ENCODE measurements at regions not wholly inside any gene's neighbourhood (a gene's known extent, or its start where the extent isn't known, plus 50 kb on each side); places are given as distances from the start of the nearest gene placed in this dataset.

GRCh38 chr15:70593795-70594194 lies 169.6 kb downstream of the UACA start:
- TF ChIP-seq SIN3A (IDR thresholded peaks at IDR 0.05; ENCODE audit: borderline replicate concordance, insufficient read depth, low read length) (no peak), TAF1 (IDR thresholded peaks at IDR 0.05; ENCODE audit: borderline replicate concordance, insufficient read depth, low read length) (no peak), FOXP2 (optimal IDR thresholded peaks at IDR 0.05; ENCODE audit: borderline replicate concordance, extremely low read depth, extremely low read length, insufficient read depth) (no peak), POLR2AphosphoS5 (IDR thresholded peaks at IDR 0.05; ENCODE audit: low read depth, low read length) (no peak)
- TF ChIP-seq, protein P1, sequence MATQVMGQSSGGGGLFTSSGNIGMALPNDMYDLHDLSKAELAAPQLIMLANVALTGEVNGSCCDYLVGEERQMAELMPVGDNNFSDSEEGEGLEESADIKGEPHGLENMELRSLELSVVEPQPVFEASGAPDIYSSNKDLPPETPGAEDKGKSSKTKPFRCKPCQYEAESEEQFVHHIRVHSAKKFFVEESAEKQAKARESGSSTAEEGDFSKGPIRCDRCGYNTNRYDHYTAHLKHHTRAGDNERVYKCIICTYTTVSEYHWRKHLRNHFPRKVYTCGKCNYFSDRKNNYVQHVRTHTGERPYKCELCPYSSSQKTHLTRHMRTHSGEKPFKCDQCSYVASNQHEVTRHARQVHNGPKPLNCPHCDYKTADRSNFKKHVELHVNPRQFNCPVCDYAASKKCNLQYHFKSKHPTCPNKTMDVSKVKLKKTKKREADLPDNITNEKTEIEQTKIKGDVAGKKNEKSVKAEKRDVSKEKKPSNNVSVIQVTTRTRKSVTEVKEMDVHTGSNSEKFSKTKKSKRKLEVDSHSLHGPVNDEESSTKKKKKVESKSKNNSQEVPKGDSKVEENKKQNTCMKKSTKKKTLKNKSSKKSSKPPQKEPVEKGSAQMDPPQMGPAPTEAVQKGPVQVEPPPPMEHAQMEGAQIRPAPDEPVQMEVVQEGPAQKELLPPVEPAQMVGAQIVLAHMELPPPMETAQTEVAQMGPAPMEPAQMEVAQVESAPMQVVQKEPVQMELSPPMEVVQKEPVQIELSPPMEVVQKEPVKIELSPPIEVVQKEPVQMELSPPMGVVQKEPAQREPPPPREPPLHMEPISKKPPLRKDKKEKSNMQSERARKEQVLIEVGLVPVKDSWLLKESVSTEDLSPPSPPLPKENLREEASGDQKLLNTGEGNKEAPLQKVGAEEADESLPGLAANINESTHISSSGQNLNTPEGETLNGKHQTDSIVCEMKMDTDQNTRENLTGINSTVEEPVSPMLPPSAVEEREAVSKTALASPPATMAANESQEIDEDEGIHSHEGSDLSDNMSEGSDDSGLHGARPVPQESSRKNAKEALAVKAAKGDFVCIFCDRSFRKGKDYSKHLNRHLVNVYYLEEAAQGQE (IDR thresholded peaks at IDR 0.05; ENCODE audit: insufficient read depth in 1 of 2, low read depth in 2 of 2, low read length in 2 of 2): no peak

- TF ChIP-seq, protein P1 (IDR thresholded peaks at IDR 0.05; ENCODE audit: insufficient read depth in 1 of 2, low read depth in 2 of 2, low read length in 2 of 2): no peak
- TF ChIP-seq TAF1 (IDR thresholded peaks at IDR 0.05; ENCODE audit: borderline replicate concordance, insufficient read depth, low read length) (no peak), POLR2AphosphoS5 (IDR thresholded peaks at IDR 0.05; ENCODE audit: low read depth, low read length) (no peak), SIN3A (IDR thresholded peaks at IDR 0.05; ENCODE audit: borderline replicate concordance, insufficient read depth, low read length) (no peak), FOXP2 (optimal IDR thresholded peaks at IDR 0.05; ENCODE audit: borderline replicate concordance, extremely low read depth, extremely low read length, insufficient read depth) (no peak)
Observed at GRCh38 chr15:70589728-70590127, 173.6 kb downstream of the UACA start.

DNA sequence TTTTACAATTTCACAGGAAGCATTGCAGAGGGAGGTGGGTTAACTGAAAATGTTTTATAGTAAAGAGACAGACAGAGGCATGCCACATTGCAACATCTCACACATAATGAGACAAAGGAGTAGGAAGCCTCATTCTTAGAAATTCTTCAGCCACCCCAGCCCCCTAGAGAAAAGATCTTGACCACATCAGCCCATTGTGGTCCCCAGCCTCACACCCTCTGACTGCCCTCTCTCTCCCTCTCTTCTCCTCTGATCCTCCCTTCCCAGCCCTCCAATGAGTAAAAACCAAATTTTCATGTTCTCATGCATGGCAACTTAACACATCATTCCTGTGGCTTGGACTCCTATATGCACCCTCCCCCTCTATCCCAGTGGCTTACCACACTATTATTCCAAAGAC lies 174.1 kb downstream of the UACA start:
- TF ChIP-seq FOXP2 (optimal IDR thresholded peaks at IDR 0.05; ENCODE audit: borderline replicate concordance, extremely low read depth, extremely low read length, insufficient read depth): no peak
- TF ChIP-seq, protein P1 (IDR thresholded peaks at IDR 0.05; ENCODE audit: insufficient read depth in 1 of 2, low read depth in 2 of 2, low read length in 2 of 2): no peak
- TF ChIP-seq TAF1 (IDR thresholded peaks at IDR 0.05; ENCODE audit: borderline replicate concordance, insufficient read depth, low read length): no peak
- no peak for TF ChIP-seq SIN3A (IDR thresholded peaks at IDR 0.05; ENCODE audit: borderline replicate concordance, insufficient read depth, low read length)
- TF ChIP-seq POLR2AphosphoS5 (IDR thresholded peaks at IDR 0.05; ENCODE audit: low read depth, low read length): no peak

DNA sequence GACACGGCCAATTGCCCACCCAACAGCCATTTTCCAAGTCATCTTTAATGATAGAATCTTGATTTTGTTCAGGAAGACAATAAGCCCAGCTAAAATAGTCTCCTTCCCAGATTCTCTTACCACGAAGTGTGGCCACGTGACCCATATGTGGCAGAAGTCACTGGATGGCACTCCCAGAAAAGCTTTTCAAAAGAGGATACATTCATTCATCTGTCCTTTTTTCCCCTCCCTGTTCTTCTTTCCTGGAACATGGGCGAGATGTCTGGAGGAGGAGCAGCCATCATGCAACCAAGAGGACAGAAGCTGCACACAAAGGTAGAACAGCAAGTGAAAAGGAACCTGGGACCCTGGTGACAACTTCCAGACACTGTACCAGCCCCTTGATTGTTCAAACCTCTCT lies 174.7 kb downstream of the UACA start:
- TF ChIP-seq TAF1 (IDR thresholded peaks at IDR 0.05; ENCODE audit: borderline replicate concordance, insufficient read depth, low read length) (no peak), POLR2AphosphoS5 (IDR thresholded peaks at IDR 0.05; ENCODE audit: low read depth, low read length) (no peak), SIN3A (IDR thresholded peaks at IDR 0.05; ENCODE audit: borderline replicate concordance, insufficient read depth, low read length) (no peak), FOXP2 (optimal IDR thresholded peaks at IDR 0.05; ENCODE audit: borderline replicate concordance, extremely low read depth, extremely low read length, insufficient read depth) (no peak)
- TF ChIP-seq, protein P1 (IDR thresholded peaks at IDR 0.05; ENCODE audit: insufficient read depth in 1 of 2, low read depth in 2 of 2, low read length in 2 of 2): no peak
